Parathyroid adenoma (tissue), 2 donors: ENCODE measurements at regions not wholly inside any gene's neighbourhood (a gene's known extent, or its start where the extent isn't known, plus 50 kb on each side); places are given as distances from the start of the nearest gene placed in this dataset.

Experiments
- H2AFZ ChIP-seq: fragments of 300-600 bp; sonication (generic); one replicate; pipeline ENCODE4 v1.7.0; 2017; ENCODE audit warnings: antibody characterized with exemption, mild to moderate bottlenecking
- H3K27ac ChIP-seq: fragments of 300-600 bp; sonication (generic); one replicate; pipeline ENCODE4 v1.7.0; 2017
- H3K27me3 ChIP-seq: fragments of 300-600 bp; sonication (generic); one replicate; pipeline ENCODE4 v1.7.0; 2017; ENCODE audit warnings: low read length; ENCODE audit not compliant: control insufficient read depth, insufficient read depth
- H3K36me3 ChIP-seq: fragments of 300-600 bp; sonication (generic); one replicate; pipeline ENCODE4 v1.7.0; 2017; ENCODE audit warnings: low read length; ENCODE audit not compliant: control insufficient read depth, insufficient read depth
- H3K4me1 ChIP-seq: fragments of 300-600 bp; sonication (generic); one replicate; pipeline ENCODE4 v1.7.0; 2017; ENCODE audit warnings: control low read depth
- H3K4me2 ChIP-seq: fragments of 300-600 bp; sonication (generic); one replicate; pipeline ENCODE4 v1.7.0; 2017; ENCODE audit warnings: low read length
- H3K4me3 ChIP-seq: fragments of 300-600 bp; sonication (generic); one replicate; pipeline ENCODE4 v1.7.0; 2017; ENCODE audit warnings: low read depth, low read length
- H3K79me2 ChIP-seq: fragments of 300-600 bp; sonication (generic); one replicate; pipeline ENCODE4 v1.7.0; 2017; ENCODE audit warnings: control low read depth
- H3K9ac ChIP-seq: fragments of 300-600 bp; sonication (generic); one replicate; pipeline ENCODE4 v1.7.0; 2017; ENCODE audit warnings: mild to moderate bottlenecking
- H3K9me3 ChIP-seq: fragments of 300-600 bp; sonication (generic); one replicate; pipeline ENCODE4 v1.7.0; 2017; ENCODE audit warnings: low read length; ENCODE audit not compliant: control insufficient read depth
- CTCF ChIP-seq: fragments of 300-600 bp; sonication (generic); IDR thresholded peaks from one replicate; pipeline ENCODE4 v1.7.0; 2017; ENCODE audit warnings: antibody characterized with exemption, mild to moderate bottlenecking
- donor health status: primary hyperparathyroidism.

- no peak overlapping the region for H2AFZ ChIP-seq
- no peak overlapping the region for H3K4me2 ChIP-seq
- no peaks in the 10 kb centered on the region for H3K4me1 ChIP-seq
- TF ChIP-seq CTCF = no peak
- H3K4me3 ChIP-seq = no peak overlapping the region
- no peaks in the 10 kb centered on the region for H3K27me3 ChIP-seq
- H3K27ac ChIP-seq = no peak overlapping the region
- no peaks in the 10 kb centered on the region for H3K79me2 ChIP-seq
- H3K36me3 ChIP-seq = no peaks in the 10 kb centered on the region
- H3K9me3 ChIP-seq = no peaks in the 10 kb centered on the region
- H3K9ac ChIP-seq = no peak overlapping the region
These were observed 309.0 kb downstream of the BLID start for GRCh38 chr11:121807051-121807450.

GRCh38 chr11:121802542-121802941 is 313.5 kb downstream of the BLID start:
- H3K9me3 ChIP-seq = no peaks in the 10 kb centered on the region
- no peaks in the 10 kb centered on the region for H3K36me3 ChIP-seq
- H3K27me3 ChIP-seq = no peaks in the 10 kb centered on the region
- H3K9ac ChIP-seq = no peak overlapping the region
- H3K4me2 ChIP-seq = no peak overlapping the region
- H3K79me2 ChIP-seq = no peaks in the 10 kb centered on the region
- no peak for TF ChIP-seq CTCF
- H3K4me1 ChIP-seq = no peaks in the 10 kb centered on the region
- H2AFZ ChIP-seq = no peak overlapping the region
- H3K27ac ChIP-seq = no peak overlapping the region
- no peak overlapping the region for H3K4me3 ChIP-seq

GRCh38 chr11:121801781-121802180 is 314.2 kb downstream of the BLID start:
- H3K9me3 ChIP-seq = no peaks in the 10 kb centered on the region
- H3K4me1 ChIP-seq = no peaks in the 10 kb centered on the region
- H3K36me3 ChIP-seq = no peaks in the 10 kb centered on the region
- H2AFZ ChIP-seq = no peak overlapping the region
- no peak overlapping the region for H3K4me3 ChIP-seq
- H3K4me2 ChIP-seq = no peak overlapping the region
- no peaks in the 10 kb centered on the region for H3K79me2 ChIP-seq
- no peak for TF ChIP-seq CTCF
- H3K27me3 ChIP-seq = no peaks in the 10 kb centered on the region
- no peak overlapping the region for H3K9ac ChIP-seq
- H3K27ac ChIP-seq = no peak overlapping the region

- Histone ChIP-seq H3K4me2 (no peak overlapping the region), H3K27ac (no peak overlapping the region), H3K4me1 (no peaks in the 10 kb centered on the region), H3K36me3 (no peaks in the 10 kb centered on the region), H3K4me3 (no peak overlapping the region), H3K27me3 (no peaks in the 10 kb centered on the region), H2AFZ (no peak overlapping the region), H3K79me2 (no peaks in the 10 kb centered on the region), H3K9me3 (no peaks in the 10 kb centered on the region), H3K9ac (no peak overlapping the region)
- no peak for TF ChIP-seq CTCF
These were observed 314.6 kb downstream of the BLID start for GRCh38 chr11:121801394-121801748.

GRCh38 chr11:121800731-121801393 is 315.2 kb downstream of the BLID start:
- Histone ChIP-seq H3K4me2 (no peak overlapping the region), H2AFZ (no peak overlapping the region), H3K9me3 (no peaks in the 10 kb centered on the region), H3K36me3 (no peaks in the 10 kb centered on the region), H3K27ac (no peak overlapping the region), H3K27me3 (no peaks in the 10 kb centered on the region), H3K4me3 (no peak overlapping the region), H3K9ac (no peak overlapping the region), H3K4me1 (no peaks in the 10 kb centered on the region), H3K79me2 (no peaks in the 10 kb centered on the region)
- TF ChIP-seq CTCF = no peak
